ENCODE measurements at regions not wholly inside any gene's neighbourhood (a gene's known extent, or its start where the extent isn't known, plus 50 kb on each side); places are given as distances from the start of the nearest gene placed in this dataset.

- TF ChIP-seq POLR2A (IDR thresholded peaks at IDR 0.05; ENCODE audit: low read depth, low read length) (no peak), POU2F2 (IDR thresholded peaks at IDR 0.05; ENCODE audit: low read depth, low read length) (no peak), POLR2AphosphoS5 (IDR thresholded peaks at IDR 0.05; ENCODE audit: low read depth, low read length) (no peak), SPI1 (IDR thresholded peaks at IDR 0.05; ENCODE audit: low read depth, low read length) (no peak), TAF1 (IDR thresholded peaks at IDR 0.05; ENCODE audit: low read depth, low read length) (no peak)
Measured at GRCh38 chr9:121564504-121565260, 65.0 kb upstream of the GGTA1 start.
